A673 (cell line): ENCODE measurements at regions not wholly inside any gene's neighbourhood (a gene's known extent, or its start where the extent isn't known, plus 50 kb on each side); places are given as distances from the start of the nearest gene placed in this dataset.

ENCODE experiments used
- BruUV-seq: library from RNA; stranded (reverse); fragments of 400-500 nt; replicated peaks from 2 replicates; lab custom pipeline; 2021; lab: Mats Ljungman, UMichigan
- CTCF ChIA-PET: fragments of 300-600 bp; sonication (Branson Sonifier 250); formaldehyde crosslinking; loops from one replicate; lab custom pipeline; 2022; ENCODE audit warnings: antibody characterized with exemption; lab: Charles Lee
- POLR2A ChIA-PET: fragments of 300-600 bp; sonication (Branson Sonifier 250); formaldehyde crosslinking; loops from one replicate; lab custom pipeline; 2022; ENCODE audit warnings: antibody characterized with exemption; ENCODE audit not compliant: low non-redundant PET; lab: Charles Lee
- DNase-seq: peaks from one replicate; pipeline ENCODE4 v3.0.0-alpha.2; 2015; ENCODE audit warnings: low spot score
- H3K27ac ChIP-seq: fragments of 200-600 bp; sonication (generic); 2 replicates; pipeline ENCODE4 v1.5.1; 2016; ENCODE audit warnings: mixed run types, low read depth, mild to moderate bottlenecking, mixed read lengths, antibody characterized with exemption, low read length; ENCODE audit not compliant: poor library complexity, severe bottlenecking
- H3K27me3 ChIP-seq: fragments of 200-600 bp; sonication (generic); replicated peaks from 2 replicates; pipeline ENCODE4 v1.6.1; 2017; ENCODE audit warnings: mixed run types, low read depth, mild to moderate bottlenecking, mixed read lengths, antibody characterized with exemption, low read length; ENCODE audit not compliant: insufficient read depth, poor library complexity
- H3K36me3 ChIP-seq: fragments of 200-600 bp; sonication (generic); 2 replicates; pipeline ENCODE4 v1.6.1; 2016; ENCODE audit warnings: mixed run types, mild to moderate bottlenecking, mixed read lengths, antibody characterized with exemption, low read length; ENCODE audit not compliant: insufficient read depth, poor library complexity, severe bottlenecking
- H3K4me1 ChIP-seq: fragments of 200-600 bp; sonication (generic); 2 replicates; pipeline ENCODE4 v1.6.1; 2017; ENCODE audit warnings: mixed run types, mild to moderate bottlenecking, mixed read lengths, antibody characterized with exemption, low read length; ENCODE audit not compliant: insufficient read depth, poor library complexity, severe bottlenecking
- H3K4me3 ChIP-seq: fragments of 200-600 bp; sonication (generic); 2 replicates; pipeline ENCODE4 v1.5.1; 2016; ENCODE audit warnings: low read depth, mixed run types, mild to moderate bottlenecking, mixed read lengths, low read length; ENCODE audit not compliant: poor library complexity, severe bottlenecking
- H3K9me3 ChIP-seq: fragments of 200-600 bp; sonication (generic); 2 replicates; pipeline ENCODE4 v1.6.1; 2016; ENCODE audit warnings: mixed run types, low read depth, mild to moderate bottlenecking, mixed read lengths, antibody characterized with exemption, low read length; ENCODE audit not compliant: poor library complexity, severe bottlenecking
- CTCF ChIP-seq: fragments of 300-800, 200-600 bp; sonication (generic); conservative IDR thresholded peaks from 2 replicates; pipeline ENCODE4 v1.5.1; 2017; ENCODE audit warnings: low read depth, mild to moderate bottlenecking, antibody characterized with exemption, low read length, moderate library complexity, mixed read lengths
- EZH2 ChIP-seq: fragments of 200-600 bp; sonication (generic); IDR thresholded peaks from 2 replicates; pipeline ENCODE4 v1.6.1; 2017; ENCODE audit warnings: borderline replicate concordance, low read depth, mild to moderate bottlenecking, mixed read lengths, antibody characterized with exemption, low read length; ENCODE audit not compliant: poor library complexity, severe bottlenecking
- intact Hi-C: fragments of 100-400 bp; cut with micrococcal nuclease; formaldehyde crosslinking; loops from one replicate; pipeline ENCODE4 v1.10.0; 2022; ENCODE audit not compliant: unreplicated experiment

- ChIA-PET POLR2A (no interaction called here), CTCF (no interaction called here)
- Histone ChIP-seq H3K27me3 (no peaks in the 10 kb centered on the region), H3K27ac (no peak overlapping the region), H3K9me3 (no peaks in the 10 kb centered on the region), H3K36me3 (no peaks in the 10 kb centered on the region), H3K4me1 (peaks cover 21% of the 10 kb centered on the region), H3K4me3 (no peak overlapping the region)
- no TSS peak for BruUV-seq
- no peak for DNase-seq
- no peak for TF ChIP-seq EZH2
- no peak for TF ChIP-seq CTCF
- intact Hi-C loops = no loop called here
These were observed 409.9 kb upstream of the SPTLC3 start for GRCh38 chr20:12598894-12599293.

GRCh38 chr20:12599494-12599893 is 409.3 kb upstream of the SPTLC3 start:
- no peak for DNase-seq
- POLR2A ChIA-PET = no interaction called here
- no TSS peak for BruUV-seq
- CTCF ChIA-PET = no interaction called here
- TF ChIP-seq CTCF = no peak
- no peak for TF ChIP-seq EZH2
- no peaks in the 10 kb centered on the region for H3K9me3 ChIP-seq
- intact Hi-C loops = no loop called here
- H3K4me3 ChIP-seq = no peak overlapping the region
- peaks cover 21% of the 10 kb centered on the region for H3K4me1 ChIP-seq
- no peaks in the 10 kb centered on the region for H3K27me3 ChIP-seq
- no peaks in the 10 kb centered on the region for H3K36me3 ChIP-seq
- H3K27ac ChIP-seq = no peak overlapping the region

GRCh38 chr20:12605751-12606150 is 403.0 kb upstream of the SPTLC3 start:
- POLR2A ChIA-PET = no interaction called here
- CTCF ChIA-PET = no interaction called here

More at GRCh38 chr20:12605751-12606150, 403.0 kb upstream of the SPTLC3 start:
- H3K4me3 ChIP-seq = no peak overlapping the region
- no peaks in the 10 kb centered on the region for H3K27me3 ChIP-seq
- H3K36me3 ChIP-seq = no peaks in the 10 kb centered on the region
- no peak overlapping the region for H3K27ac ChIP-seq
- intact Hi-C loops = no loop called here
- H3K4me1 ChIP-seq = peaks cover 14% of the 10 kb centered on the region
- BruUV-seq = no TSS peak
- TF ChIP-seq EZH2 = no peak
- TF ChIP-seq CTCF = no peak
- DNase-seq = no peak
- no peaks in the 10 kb centered on the region for H3K9me3 ChIP-seq
